Upper lobe of left lung (tissue), 6 donors: ENCODE measurements at regions not wholly inside any gene's neighbourhood (a gene's known extent, or its start where the extent isn't known, plus 50 kb on each side); places are given as distances from the start of the nearest gene placed in this dataset.
A peak's percentile ranks its signal among the peaks of the same experiment; 100 is the strongest.

Source experiments
- ATAC-seq, 2 donors: fragments of 200-7000 bp; cut with Tn5 transposase; one replicate each; pipeline ENCODE4 v1.9.1; 2022; ENCODE audit warnings: mild to moderate bottlenecking in 2 of 2, moderate library complexity in 2 of 2; ENCODE audit not compliant: low FRiP score in 2 of 2
- DNase-seq, 2 donors: peaks; one replicate each; pipeline ENCODE4 v3.0.0-alpha.2; 2019 to 2020
- H3K27ac ChIP-seq, 4 donors: fragments of 200-600 bp; sonication (generic); one replicate each; pipeline ENCODE4 v1.5.1; 2016 to 2019
- H3K27me3 ChIP-seq, 4 donors: fragments of 200-600 bp; sonication (generic); one replicate each; pipeline ENCODE4 v1.5.1; 2017 to 2019
- H3K36me3 ChIP-seq, 4 donors: fragments of 200-600 bp; sonication (generic); one replicate each; pipeline ENCODE4 v1.5.1; 2016 to 2019
- H3K4me1 ChIP-seq, 4 donors: fragments of 200-600 bp; sonication (generic); one replicate each; pipeline ENCODE4 v1.5.1; 2018 to 2019
- H3K4me3 ChIP-seq, 4 donors: fragments of 200-600 bp; sonication (generic); one replicate each; pipeline ENCODE4 v1.5.1; 2017 to 2019; ENCODE audit warnings: mild to moderate bottlenecking in 2 of 4, moderate library complexity in 1 of 4
- H3K9me3 ChIP-seq, 4 donors: fragments of 200-600 bp; sonication (generic); one replicate each; pipeline ENCODE4 v1.5.1; 2018 to 2019
- EP300 ChIP-seq, 4 donors: sonication (generic); formaldehyde crosslinking; IDR thresholded peaks; one replicate each; pipeline ENCODE4 v1.5.1; 2017; ENCODE audit warnings: antibody characterized with exemption in 4 of 4, control low read depth in 2 of 4
- POLR2A ChIP-seq, 4 donors: fragments of 450-650 bp; IDR thresholded peaks; one replicate each; pipeline ENCODE4 v1.5.1; 2016 to 2017; ENCODE audit warnings: antibody characterized with exemption in 4 of 4, mild to moderate bottlenecking in 2 of 4
- POLR2AphosphoS5 ChIP-seq, 2 donors: sonication (generic); formaldehyde crosslinking; IDR thresholded peaks; one replicate each; pipeline ENCODE4 v1.5.1; 2017; ENCODE audit warnings: antibody characterized with exemption in 2 of 2
- WGBS, 2 donors: methylation state at CpG; one replicate each; pipeline ENCODE4 v1.1.5; 2017 to 2018; 5-methylcytosine and 5-hydroxymethylcytosine counted together
- TF ChIP-seq, protein P1 (sequence below), 6 experiments: fragments of 450-650 bp in 4 of 6; fragments of 200-600 bp in 2 of 6; sonication (generic) in 2 of 6; IDR thresholded peaks; one replicate each; pipeline ENCODE4 v1.5.1; 2016 to 2019; ENCODE audit warnings: antibody characterized with exemption in 6 of 6
- donor health status: DM: no; HTN: no; CAD: no; lungs with moderate emphysema.
- donor health status: DM: no; HTN: yes; CAD: no; lungs with severe emphysema.

DNA sequence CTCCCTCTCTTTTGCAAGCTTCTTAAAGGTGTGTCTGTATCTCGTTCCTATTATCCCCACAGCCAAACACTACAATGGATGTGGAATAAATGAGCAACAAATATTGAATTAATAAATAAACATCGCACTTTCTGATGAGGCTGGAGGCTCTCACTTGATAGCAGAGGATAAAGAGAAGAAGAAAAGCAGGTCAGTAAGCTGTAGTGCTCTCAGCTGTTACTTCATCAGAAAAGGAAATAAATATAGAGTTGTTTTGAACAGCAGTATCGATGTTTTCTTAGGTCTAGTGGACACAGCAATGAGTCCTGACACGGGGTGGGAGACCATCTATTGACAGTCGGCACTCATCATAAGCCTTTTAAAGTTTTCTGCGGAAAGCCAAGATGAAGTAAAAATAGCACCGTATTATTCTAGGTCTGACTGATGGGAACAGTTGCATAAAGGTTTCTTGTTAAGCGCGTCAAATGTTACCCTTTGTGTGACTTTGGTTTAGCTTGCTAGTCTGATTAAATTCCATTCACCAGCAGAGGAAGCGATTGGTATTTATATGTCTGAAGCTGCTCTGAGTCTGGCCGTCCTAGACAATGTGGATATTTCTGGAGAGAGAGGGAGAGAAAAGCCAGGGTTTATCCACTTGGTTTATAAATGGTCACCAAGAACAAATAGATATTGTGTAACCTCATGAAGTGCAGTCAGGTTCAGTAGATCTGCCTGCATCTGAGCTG is 646.1 kb downstream of the CDH11 start:
- DNase-seq (no peak), ATAC-seq (peak in 1 of 2 donors; percentile 50)
- no peaks in the 10 kb centered on the region for H3K36me3 ChIP-seq

DNA sequence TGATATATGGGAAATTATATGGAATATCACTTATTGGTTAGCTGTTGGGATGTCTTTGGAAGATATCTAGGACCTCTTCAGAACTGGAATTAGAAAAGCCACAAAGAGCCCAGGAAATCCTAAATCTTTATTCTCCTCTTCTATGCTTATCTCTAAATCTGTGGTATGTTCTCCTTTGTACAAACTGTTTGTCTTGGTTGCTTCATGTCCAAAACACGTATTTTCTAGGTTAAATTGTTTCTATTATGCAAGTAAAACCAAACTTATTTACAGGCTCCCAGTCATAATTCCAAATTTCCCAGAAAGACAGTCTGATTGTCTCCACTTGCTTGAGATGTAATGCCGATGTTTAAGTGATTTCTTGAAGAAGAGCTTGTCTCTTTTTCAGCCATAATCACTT is 650.9 kb downstream of the CDH11 start:
- Histone ChIP-seq H3K27me3 (no peaks in the 10 kb centered on the region), H3K4me3 (no peak overlapping the region), H3K9me3 (no peaks in the 10 kb centered on the region), H3K27ac (no peak overlapping the region), H3K36me3 (no peaks in the 10 kb centered on the region), H3K4me1 (no peaks in the 10 kb centered on the region)
- TF ChIP-seq POLR2A (IDR thresholded peaks at IDR 0.05) (no peak), EP300 (IDR thresholded peaks at IDR 0.05) (no peak), POLR2AphosphoS5 (IDR thresholded peaks at IDR 0.05) (no peak)
- TF ChIP-seq, protein P1, sequence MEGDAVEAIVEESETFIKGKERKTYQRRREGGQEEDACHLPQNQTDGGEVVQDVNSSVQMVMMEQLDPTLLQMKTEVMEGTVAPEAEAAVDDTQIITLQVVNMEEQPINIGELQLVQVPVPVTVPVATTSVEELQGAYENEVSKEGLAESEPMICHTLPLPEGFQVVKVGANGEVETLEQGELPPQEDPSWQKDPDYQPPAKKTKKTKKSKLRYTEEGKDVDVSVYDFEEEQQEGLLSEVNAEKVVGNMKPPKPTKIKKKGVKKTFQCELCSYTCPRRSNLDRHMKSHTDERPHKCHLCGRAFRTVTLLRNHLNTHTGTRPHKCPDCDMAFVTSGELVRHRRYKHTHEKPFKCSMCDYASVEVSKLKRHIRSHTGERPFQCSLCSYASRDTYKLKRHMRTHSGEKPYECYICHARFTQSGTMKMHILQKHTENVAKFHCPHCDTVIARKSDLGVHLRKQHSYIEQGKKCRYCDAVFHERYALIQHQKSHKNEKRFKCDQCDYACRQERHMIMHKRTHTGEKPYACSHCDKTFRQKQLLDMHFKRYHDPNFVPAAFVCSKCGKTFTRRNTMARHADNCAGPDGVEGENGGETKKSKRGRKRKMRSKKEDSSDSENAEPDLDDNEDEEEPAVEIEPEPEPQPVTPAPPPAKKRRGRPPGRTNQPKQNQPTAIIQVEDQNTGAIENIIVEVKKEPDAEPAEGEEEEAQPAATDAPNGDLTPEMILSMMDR (IDR thresholded peaks at IDR 0.05) = no peak
- WGBS, 2 donors = 54 to 61% methylated on average over 2 of the region's 2 CpGs
- ATAC-seq = no peak
- DNase-seq = no peak

More for the DNA sequence above, 646.1 kb downstream of the CDH11 start:
- peaks cover 0 to 15% (median 4%) of the 10 kb centered on the region in 4 donors for H3K4me1 ChIP-seq
- H3K27me3 ChIP-seq = no peaks in the 10 kb centered on the region
- TF ChIP-seq POLR2A (IDR thresholded peaks at IDR 0.05) (no peak), EP300 (IDR thresholded peaks at IDR 0.05) (no peak), POLR2AphosphoS5 (IDR thresholded peaks at IDR 0.05) (no peak)
- TF ChIP-seq, protein P1 (IDR thresholded peaks at IDR 0.05) = no peak
- WGBS, 2 donors = 55 to 65% methylated on average over 11 of the region's 11 CpGs
- no peak overlapping the region for H3K4me3 ChIP-seq
- no peak overlapping the region for H3K27ac ChIP-seq
- H3K9me3 ChIP-seq = no peaks in the 10 kb centered on the region

DNA sequence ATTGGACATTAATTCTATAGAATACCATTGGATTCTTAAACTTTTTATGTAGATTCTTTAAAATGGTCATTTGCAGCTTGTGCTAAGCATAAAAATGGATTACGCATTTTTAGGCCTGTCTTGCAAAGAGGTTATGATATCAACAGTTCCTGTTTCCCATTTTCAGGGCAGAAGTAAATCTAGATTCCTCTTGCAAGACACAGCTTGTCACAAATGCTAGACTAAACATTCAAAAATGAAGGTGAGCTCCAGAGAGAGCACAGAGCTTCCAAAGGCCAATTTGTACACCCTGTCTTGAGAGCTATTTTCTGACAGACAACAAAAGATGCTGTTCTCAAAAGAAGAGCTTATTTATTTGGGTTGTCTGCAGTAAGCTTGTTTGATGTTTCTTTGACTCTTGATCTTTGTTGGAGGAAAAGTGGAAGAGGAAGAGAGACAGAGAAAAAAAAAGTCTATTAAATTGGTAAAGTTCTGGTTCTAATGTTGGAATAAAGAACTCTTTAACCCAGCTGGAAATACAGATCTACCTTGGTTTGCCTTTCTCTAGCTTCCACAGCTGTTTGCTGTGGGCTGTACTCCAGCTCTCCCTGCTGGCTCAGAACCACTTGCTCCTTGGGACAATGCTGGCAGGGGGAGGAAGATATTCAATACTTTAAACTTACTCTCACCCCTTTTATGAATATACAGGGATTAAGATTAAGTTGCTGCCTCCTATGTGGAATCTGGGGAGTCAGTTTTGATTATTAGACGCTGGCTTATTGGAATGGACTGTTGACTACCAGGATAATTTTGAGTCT is 651.8 kb downstream of the CDH11 start:
- ATAC-seq (no peak), DNase-seq (no peak)
- no peaks in the 10 kb centered on the region for H3K9me3 ChIP-seq
- no peak overlapping the region for H3K4me3 ChIP-seq
- no peaks in the 10 kb centered on the region for H3K4me1 ChIP-seq
- TF ChIP-seq POLR2A (IDR thresholded peaks at IDR 0.05) (no peak), POLR2AphosphoS5 (IDR thresholded peaks at IDR 0.05) (no peak), EP300 (IDR thresholded peaks at IDR 0.05) (no peak)
- TF ChIP-seq, protein P1 (IDR thresholded peaks at IDR 0.05) = no peak
- no peaks in the 10 kb centered on the region for H3K27me3 ChIP-seq
- WGBS, 2 donors = 83 to 86% methylated on average over 2 of the region's 2 CpGs
- H3K27ac ChIP-seq = no peak overlapping the region
- no peaks in the 10 kb centered on the region for H3K36me3 ChIP-seq

DNA sequence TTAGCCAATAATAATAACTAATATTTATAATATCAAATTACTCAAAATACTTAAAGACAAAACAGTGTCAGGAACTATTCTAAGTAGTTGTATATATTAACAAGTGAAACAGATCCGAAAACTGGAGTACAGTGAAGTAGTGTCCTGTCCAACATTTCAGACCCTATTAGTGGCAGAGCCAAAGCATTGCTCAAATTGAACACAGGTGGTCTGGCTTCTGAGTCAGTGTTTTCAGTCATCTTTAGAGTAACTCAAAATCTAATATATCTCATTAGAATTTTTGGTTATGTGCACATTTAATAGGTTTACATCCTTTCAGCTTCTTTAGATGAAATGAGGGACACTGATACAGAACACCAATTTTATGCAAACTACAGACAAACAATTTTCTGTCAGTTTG is 652.5 kb downstream of the CDH11 start:
- WGBS, 2 donors = 73 to 83% methylated on average over 1 of the region's 1 CpG
- no peaks in the 10 kb centered on the region for H3K4me1 ChIP-seq
- DNase-seq = no peak
- H3K27me3 ChIP-seq = no peaks in the 10 kb centered on the region
- no peak overlapping the region for H3K4me3 ChIP-seq
- no peaks in the 10 kb centered on the region for H3K36me3 ChIP-seq
- H3K27ac ChIP-seq = no peak overlapping the region
- no peak for ATAC-seq
- H3K9me3 ChIP-seq = no peaks in the 10 kb centered on the region
- TF ChIP-seq, protein P1 (IDR thresholded peaks at IDR 0.05) = no peak
- no peak for TF ChIP-seq POLR2AphosphoS5 (IDR thresholded peaks at IDR 0.05)
- no peak for TF ChIP-seq POLR2A (IDR thresholded peaks at IDR 0.05)
- no peak for TF ChIP-seq EP300 (IDR thresholded peaks at IDR 0.05)
